Naive thymus-derived CD4-positive, alpha-beta T cell (primary cell): ENCODE measurements at regions not wholly inside any gene's neighbourhood (a gene's known extent, or its start where the extent isn't known, plus 50 kb on each side); places are given as distances from the start of the nearest gene placed in this dataset.

Experiments
- ATAC-seq: fragments of 150-1000 bp; cut with Tn5 transposase; 2 replicates; pipeline ENCODE4 v1.10.0; 2021; ENCODE audit warnings: mild to moderate bottlenecking, moderate library complexity
- CTCF ChIA-PET: fragments of 350-600 bp; sonication (Branson Sonifier 250); formaldehyde crosslinking; loops from one replicate; lab custom pipeline; 2021; ENCODE audit warnings: antibody characterized with exemption; lab: Charles Lee
- POLR2A ChIA-PET: fragments of 350-600 bp; sonication (Branson Sonifier 250); formaldehyde crosslinking; loops from one replicate; lab custom pipeline; 2021; ENCODE audit warnings: antibody characterized with exemption, inconsistent platforms; lab: Charles Lee
- DNase-seq, 9 donors: peaks; one replicate each; pipeline versions ENCODE4 v3.0.0 to v3.0.0-alpha.2; 2020 to 2022; ENCODE audit warnings: mixed read lengths in 1 of 9
- H3K27ac ChIP-seq: one replicate; pipeline ENCODE4 v1.7.0; 2013; ENCODE audit warnings: mild to moderate bottlenecking, low read depth, low read length, moderate library complexity
- H3K27me3 ChIP-seq, 2 donors: one replicate each; pipeline ENCODE4 v1.7.0; 2013; ENCODE audit warnings: low read length in 2 of 2, mild to moderate bottlenecking in 2 of 2, moderate library complexity in 2 of 2; ENCODE audit not compliant: control insufficient read depth in 2 of 2, insufficient read depth in 2 of 2
- H3K36me3 ChIP-seq, 3 experiments: 1 replicate in 2 of 3; 2 replicates in 1 of 3; pipeline ENCODE4 v1.7.0; 2013; ENCODE audit warnings: low read length in 3 of 3, mild to moderate bottlenecking in 3 of 3, moderate library complexity in 1 of 3; ENCODE audit not compliant: insufficient read depth in 3 of 3, control insufficient read depth in 2 of 3
- H3K4me1 ChIP-seq, 2 donors: one replicate each; pipeline ENCODE4 v1.7.0; 2013; ENCODE audit warnings: low read length in 2 of 2, mild to moderate bottlenecking in 2 of 2, moderate library complexity in 1 of 2; ENCODE audit not compliant: control insufficient read depth in 2 of 2, insufficient read depth in 2 of 2
- H3K4me3 ChIP-seq: 2 replicates; pipeline ENCODE4 v1.7.0; 2013; ENCODE audit warnings: mild to moderate bottlenecking, low read length
- H3K9me3 ChIP-seq, 3 experiments: 1 replicate in 2 of 3; 2 replicates in 1 of 3; pipeline ENCODE4 v1.7.0; 2013; ENCODE audit warnings: low read length in 3 of 3; ENCODE audit not compliant: control insufficient read depth in 2 of 3
- H3K27ac Mint-ChIP-seq, 9 donors: one replicate each; pipeline ENCODE4 v1.8.0; 2020 to 2022; ENCODE audit warnings: mixed read lengths in 9 of 9, mild to moderate bottlenecking in 8 of 9, moderate library complexity in 5 of 9, inconsistent platforms in 2 of 9
- H3K27me3 Mint-ChIP-seq, 5 donors: one replicate each; pipeline ENCODE4 v1.8.0; 2021 to 2022; ENCODE audit warnings: mixed read lengths in 5 of 5, mild to moderate bottlenecking in 1 of 5
- H3K36me3 Mint-ChIP-seq, 5 donors: one replicate each; pipeline ENCODE4 v1.8.0; 2020 to 2022; ENCODE audit warnings: mixed read lengths in 5 of 5, mild to moderate bottlenecking in 3 of 5, inconsistent platforms in 1 of 5
- H3K4me1 Mint-ChIP-seq, 7 donors: one replicate each; pipeline ENCODE4 v1.8.0; 2020 to 2022; ENCODE audit warnings: mixed read lengths in 7 of 7, mild to moderate bottlenecking in 3 of 7, inconsistent platforms in 1 of 7
- H3K4me3 Mint-ChIP-seq, 10 donors: one replicate each; pipeline ENCODE4 v1.8.0; 2020 to 2022; ENCODE audit warnings: mild to moderate bottlenecking in 10 of 10, mixed read lengths in 10 of 10, moderate library complexity in 6 of 10, inconsistent platforms in 2 of 10
- H3K9me3 Mint-ChIP-seq, 11 donors: one replicate each; pipeline ENCODE4 v1.8.0; 2020 to 2022; ENCODE audit warnings: mixed read lengths in 11 of 11, mild to moderate bottlenecking in 4 of 11, inconsistent platforms in 1 of 11, moderate library complexity in 1 of 11
- intact Hi-C, 2 donors: fragments of 100-400 bp; cut with micrococcal nuclease; formaldehyde crosslinking; loops; one replicate each; pipeline ENCODE4 v1.15.1; 2023

DNA sequence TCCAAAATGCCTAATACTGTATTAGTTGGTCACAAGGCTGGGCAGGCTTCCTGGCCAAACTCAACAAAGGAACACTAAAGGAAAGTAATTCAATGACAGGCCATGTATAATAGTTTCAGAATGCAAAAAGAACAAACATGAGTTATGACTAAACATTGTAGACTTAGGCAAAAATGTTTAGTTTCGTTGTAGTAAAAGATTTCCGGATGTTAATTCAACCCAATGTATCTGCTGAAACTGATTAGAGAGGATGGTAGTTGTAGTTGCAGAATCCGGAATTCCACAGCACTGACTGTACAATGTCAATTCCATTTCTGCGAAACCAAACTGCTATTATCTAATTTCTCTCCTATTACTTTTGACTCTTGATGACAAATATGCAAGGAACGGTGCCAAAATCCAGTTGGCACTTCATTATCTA lies 117.9 kb upstream of the FST start:
- H3K4me1 ChIP-seq = no peaks in the 10 kb centered on the region
- H3K36me3 ChIP-seq = no peaks in the 10 kb centered on the region
- ATAC-seq (no peak), DNase-seq (no peak)
- H3K4me3 ChIP-seq = no peak overlapping the region
- Mint-ChIP-seq H3K27me3 (peaks cover 0 to 13% (median 6%) of the 10 kb centered on the region in 5 donors), H3K36me3 (no peaks in the 10 kb centered on the region), H3K27ac (no peak overlapping the region), H3K9me3 (peaks cover 0 to 3% (median 0%) of the 10 kb centered on the region in 11 donors), H3K4me3 (no peak overlapping the region), H3K4me1 (no peaks in the 10 kb centered on the region)
- H3K9me3 ChIP-seq = no peaks in the 10 kb centered on the region
- intact Hi-C loops = no loop called here
- POLR2A ChIA-PET = no interaction called here
- CTCF ChIA-PET = no interaction called here
- H3K27me3 ChIP-seq = peaks cover 0 to 5% of the 10 kb centered on the region in 2 donors
- H3K27ac ChIP-seq = no peak overlapping the region

DNA sequence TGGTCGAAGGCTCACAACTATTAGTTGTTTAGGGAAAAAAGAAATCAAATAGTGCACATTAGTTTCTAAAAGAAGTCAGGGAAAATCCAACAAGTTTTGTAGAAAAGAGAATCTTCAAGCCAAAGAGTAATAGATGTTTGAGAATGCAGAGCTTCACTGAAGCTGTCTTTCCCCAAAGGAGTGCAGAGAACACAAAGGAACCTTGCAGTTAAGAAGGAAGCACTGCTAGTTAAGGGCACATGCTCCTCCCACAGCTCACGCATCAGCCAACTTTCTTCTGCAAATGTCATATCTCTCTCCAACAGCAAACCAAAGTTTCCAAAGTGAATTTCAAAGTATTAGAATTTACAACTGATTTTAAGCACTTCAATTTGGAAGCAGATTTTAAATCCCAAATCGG lies 116.4 kb upstream of the FST start:
- ChIA-PET POLR2A (no interaction called here), CTCF (no interaction called here)
- H3K36me3 Mint-ChIP-seq = no peaks in the 10 kb centered on the region
- Histone ChIP-seq H3K9me3 (no peaks in the 10 kb centered on the region), H3K4me1 (no peaks in the 10 kb centered on the region), H3K27me3 (peaks cover 0 to 5% of the 10 kb centered on the region in 2 donors), H3K4me3 (no peak overlapping the region), H3K27ac (no peak overlapping the region), H3K36me3 (no peaks in the 10 kb centered on the region)
- intact Hi-C loops = no loop called here
- H3K9me3 Mint-ChIP-seq = peaks cover 0 to 3% (median 0%) of the 10 kb centered on the region in 11 donors
- no peak overlapping the region for H3K4me3 Mint-ChIP-seq
- no peaks in the 10 kb centered on the region for H3K4me1 Mint-ChIP-seq
- peaks cover 0 to 10% (median 6%) of the 10 kb centered on the region in 5 donors for H3K27me3 Mint-ChIP-seq
- DNase-seq (no peak), ATAC-seq (no peak)
- H3K27ac Mint-ChIP-seq = no peak overlapping the region

DNA sequence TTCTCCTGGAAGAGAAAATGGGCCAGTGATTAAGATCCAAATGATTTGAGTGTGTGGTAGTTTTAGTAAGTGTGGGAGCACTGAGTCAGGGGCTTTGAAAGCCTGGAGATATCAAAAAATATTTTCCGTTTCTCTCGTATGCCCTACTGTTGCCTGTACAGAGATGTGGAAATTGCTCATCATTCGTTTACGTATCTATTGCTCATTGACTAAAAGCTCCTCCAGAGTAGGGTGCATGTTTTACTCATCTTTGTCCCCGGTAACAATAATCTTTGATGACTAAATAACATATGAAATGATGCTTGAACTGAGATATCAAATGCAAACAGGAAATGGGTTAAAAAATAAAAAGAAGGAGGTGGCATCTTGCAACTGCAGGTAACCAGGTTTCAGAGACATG lies 114.2 kb upstream of the FST start:
- CTCF ChIA-PET = no interaction called here
- peaks cover 0 to 25% (median 11%) of the 10 kb centered on the region in 5 donors for H3K27me3 Mint-ChIP-seq
- Histone ChIP-seq H3K9me3 (no peaks in the 10 kb centered on the region), H3K27ac (no peak overlapping the region), H3K4me3 (no peak overlapping the region), H3K4me1 (no peaks in the 10 kb centered on the region), H3K27me3 (peaks cover 0 to 5% of the 10 kb centered on the region in 2 donors), H3K36me3 (no peaks in the 10 kb centered on the region)
- H3K27ac Mint-ChIP-seq = no peak overlapping the region
- H3K9me3 Mint-ChIP-seq = peaks cover 0 to 3% (median 0%) of the 10 kb centered on the region in 11 donors
- no peak overlapping the region for H3K4me3 Mint-ChIP-seq
- H3K4me1 Mint-ChIP-seq = no peaks in the 10 kb centered on the region
- H3K36me3 Mint-ChIP-seq = no peaks in the 10 kb centered on the region
- intact Hi-C loops = no loop called here
- ATAC-seq (no peak), DNase-seq (no peak)
- POLR2A ChIA-PET = no interaction called here

DNA sequence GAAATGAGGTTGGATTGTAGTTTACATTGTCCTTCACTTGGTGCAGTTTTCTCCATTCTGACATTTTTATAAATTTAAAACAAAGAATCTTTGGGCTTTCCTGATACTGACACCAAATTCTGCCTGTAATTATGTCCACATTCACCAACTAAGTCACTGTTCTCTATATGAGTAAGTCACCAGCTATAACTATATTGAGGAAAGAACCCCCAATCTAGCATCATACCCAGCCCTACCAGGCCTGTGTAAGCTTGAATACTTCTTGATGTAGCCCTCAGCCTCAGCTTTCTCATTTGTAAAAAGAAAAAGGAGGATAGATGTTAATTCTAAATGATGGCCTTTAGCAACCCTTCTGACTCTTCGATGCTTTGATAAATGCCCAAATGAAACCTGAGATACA lies 112.7 kb upstream of the FST start:
- Mint-ChIP-seq H3K27me3 (peaks cover 0 to 20% (median 11%) of the 10 kb centered on the region in 5 donors), H3K36me3 (no peaks in the 10 kb centered on the region)

DNA sequence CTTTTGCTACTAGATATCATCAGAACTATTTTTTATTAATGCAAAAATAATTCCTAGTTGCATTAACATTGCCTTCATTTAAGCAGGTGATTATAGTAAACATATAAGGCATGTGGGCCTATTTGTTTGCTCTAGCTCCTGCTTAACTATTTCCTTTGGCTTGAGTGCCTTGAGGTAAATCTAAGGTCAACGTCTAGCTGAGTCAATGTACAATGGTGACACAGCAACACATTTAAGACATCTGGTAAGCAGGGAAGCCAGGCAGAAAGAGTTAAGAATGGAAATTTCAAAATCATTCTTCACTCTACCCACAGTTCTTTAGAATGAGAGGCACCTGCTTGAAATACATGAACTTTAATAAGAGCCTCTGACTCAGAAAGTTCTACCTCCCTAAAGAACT lies 111.9 kb upstream of the FST start:
- POLR2A ChIA-PET = no interaction called here
- no peak for ATAC-seq
- no peak overlapping the region for H3K27ac ChIP-seq

More for the DNA sequence above, 112.7 kb upstream of the FST start:
- CTCF ChIA-PET = no interaction called here
- intact Hi-C loops = no loop called here
- ATAC-seq (no peak), DNase-seq (no peak)
- H3K27ac Mint-ChIP-seq = no peak overlapping the region
- no peak overlapping the region for H3K4me3 Mint-ChIP-seq
- Histone ChIP-seq H3K27me3 (peaks cover 0 to 5% of the 10 kb centered on the region in 2 donors), H3K9me3 (no peaks in the 10 kb centered on the region), H3K4me1 (no peaks in the 10 kb centered on the region), H3K36me3 (no peaks in the 10 kb centered on the region), H3K27ac (no peak overlapping the region), H3K4me3 (no peak overlapping the region)
- no peaks in the 10 kb centered on the region for H3K4me1 Mint-ChIP-seq
- H3K9me3 Mint-ChIP-seq = peaks cover 0 to 3% (median 0%) of the 10 kb centered on the region in 11 donors
- POLR2A ChIA-PET = no interaction called here

DNA sequence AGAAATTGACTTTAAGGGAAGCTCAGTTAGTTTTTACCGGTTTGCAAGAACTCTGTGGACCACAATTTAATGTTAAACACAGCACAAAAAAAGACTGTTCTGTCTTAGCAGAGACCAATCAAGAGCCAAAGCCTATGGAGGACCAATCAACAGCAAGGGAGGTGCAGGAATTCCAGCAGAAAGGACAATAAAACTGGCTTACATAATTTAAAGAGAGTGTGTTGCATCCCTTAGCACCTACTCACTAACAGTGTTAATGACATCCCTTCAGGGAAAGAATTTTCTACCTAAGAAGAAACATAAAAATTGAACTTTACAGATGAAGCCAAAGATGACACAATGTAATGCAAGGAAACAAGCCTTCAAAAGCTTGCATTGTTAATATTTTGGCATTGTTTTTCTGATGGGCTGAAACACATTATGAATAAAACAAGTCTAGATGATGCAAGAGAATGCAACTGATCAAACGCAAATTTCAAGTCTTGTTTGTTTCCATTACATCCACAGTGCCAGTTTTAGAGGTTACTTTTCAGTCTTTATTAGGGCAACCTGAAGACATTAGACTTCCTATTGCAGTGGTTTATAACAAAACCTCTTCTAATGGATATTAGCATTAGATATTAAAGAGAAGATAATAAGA lies 111.3 kb upstream of the FST start:
- no peak for ATAC-seq
- H3K9me3 Mint-ChIP-seq = peaks cover 0 to 3% (median 0%) of the 10 kb centered on the region in 11 donors
- no peak overlapping the region for H3K4me3 Mint-ChIP-seq

More for the DNA sequence above, 111.9 kb upstream of the FST start:
- Mint-ChIP-seq H3K9me3 (peaks cover 0 to 3% (median 0%) of the 10 kb centered on the region in 11 donors), H3K27me3 (peaks cover 0 to 20% (median 9%) of the 10 kb centered on the region in 5 donors), H3K4me3 (no peak overlapping the region), H3K4me1 (no peaks in the 10 kb centered on the region), H3K36me3 (no peaks in the 10 kb centered on the region), H3K27ac (no peak overlapping the region)
- intact Hi-C loops = no loop called here
- Histone ChIP-seq H3K4me3 (no peak overlapping the region), H3K27me3 (peaks cover 0 to 5% of the 10 kb centered on the region in 2 donors), H3K9me3 (no peaks in the 10 kb centered on the region), H3K4me1 (no peaks in the 10 kb centered on the region), H3K36me3 (no peaks in the 10 kb centered on the region)
- DNase-seq = no peak
- CTCF ChIA-PET = no interaction called here

DNA sequence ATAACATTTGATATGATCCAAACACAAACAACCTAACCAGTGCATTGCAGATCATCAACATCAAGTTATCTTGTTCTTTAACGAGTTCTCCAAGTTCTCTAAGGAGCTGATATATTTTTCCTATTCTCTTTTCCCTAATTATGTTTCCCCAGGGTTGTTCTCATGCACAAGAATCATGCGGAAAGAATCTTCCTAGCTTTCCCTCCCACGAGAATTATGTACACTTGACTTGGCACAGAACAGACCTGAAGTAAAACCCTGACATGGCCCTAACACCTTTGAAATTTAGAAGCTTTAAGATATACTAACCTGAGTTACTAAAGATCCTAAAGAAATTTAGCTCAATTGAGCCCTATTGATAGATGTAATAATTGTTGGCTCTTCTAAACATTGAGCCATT lies 110.7 kb upstream of the FST start:
- Histone ChIP-seq H3K27me3 (peaks cover 0 to 5% of the 10 kb centered on the region in 2 donors), H3K27ac (no peak overlapping the region), H3K36me3 (no peaks in the 10 kb centered on the region), H3K4me3 (no peak overlapping the region), H3K9me3 (no peaks in the 10 kb centered on the region), H3K4me1 (no peaks in the 10 kb centered on the region)
- H3K27ac Mint-ChIP-seq = no peak overlapping the region
- H3K36me3 Mint-ChIP-seq = no peaks in the 10 kb centered on the region
- H3K27me3 Mint-ChIP-seq = peaks cover 0 to 20% (median 9%) of the 10 kb centered on the region in 5 donors
- DNase-seq (no peak), ATAC-seq (no peak)
- intact Hi-C loops = no loop called here
- no peak overlapping the region for H3K4me3 Mint-ChIP-seq
- peaks cover 0 to 3% (median 0%) of the 10 kb centered on the region in 11 donors for H3K9me3 Mint-ChIP-seq
- CTCF ChIA-PET = no interaction called here
- no peaks in the 10 kb centered on the region for H3K4me1 Mint-ChIP-seq
- POLR2A ChIA-PET = no interaction called here

More for the DNA sequence above, 111.3 kb upstream of the FST start:
- Histone ChIP-seq H3K27me3 (peaks cover 0 to 5% of the 10 kb centered on the region in 2 donors), H3K27ac (no peak overlapping the region), H3K9me3 (no peaks in the 10 kb centered on the region), H3K4me3 (no peak overlapping the region), H3K4me1 (no peaks in the 10 kb centered on the region), H3K36me3 (no peaks in the 10 kb centered on the region)
- intact Hi-C loops = no loop called here
- H3K27me3 Mint-ChIP-seq = peaks cover 0 to 20% (median 9%) of the 10 kb centered on the region in 5 donors
- ChIA-PET POLR2A (no interaction called here), CTCF (no interaction called here)
- H3K36me3 Mint-ChIP-seq = no peaks in the 10 kb centered on the region
- no peak for DNase-seq
- no peak overlapping the region for H3K27ac Mint-ChIP-seq
- H3K4me1 Mint-ChIP-seq = no peaks in the 10 kb centered on the region
